ENCODE measurements at regions not wholly inside any gene's neighbourhood (a gene's known extent, or its start where the extent isn't known, plus 50 kb on each side); places are given as distances from the start of the nearest gene placed in this dataset.

GRCh38 chr4:31545330-31545729, 825.2 kb downstream of the PCDH7 start:
- Histone ChIP-seq H3K4me1 (ENCODE audit: control insufficient read depth, extremely low read depth, insufficient read depth, low read length) (no peaks in the 10 kb centered on the region), H3K9ac (ENCODE audit: insufficient read depth, low read length) (no peak overlapping the region), H2AFZ (ENCODE audit: low read length) (no peak overlapping the region), H3K4me2 (ENCODE audit: extremely low read depth, insufficient read depth, low read length) (no peak overlapping the region), H3K79me2 (ENCODE audit: control insufficient read depth, insufficient read depth, low read length) (no peaks in the 10 kb centered on the region), H3K9me3 (ENCODE audit: control insufficient read depth, insufficient read depth, low read depth, low read length) (no peaks in the 10 kb centered on the region), H3K27me3 (ENCODE audit: control insufficient read depth, insufficient read depth, low read length) (no peaks in the 10 kb centered on the region), H3K27ac (ENCODE audit: insufficient read depth, low read length) (no peak overlapping the region), H3K36me3 (ENCODE audit: control insufficient read depth, insufficient read depth, low read length) (no peaks in the 10 kb centered on the region), H3K4me3 (replicated peaks in 1 of 4; ENCODE audit: control extremely low read depth in 1 of 4, insufficient read depth in 1 of 4, low read depth in 3 of 4, low read length in 4 of 4) (no peak overlapping the region), H4K20me1 (ENCODE audit: control insufficient read depth, extremely low read depth, insufficient read depth, low read length) (no peaks in the 10 kb centered on the region)
- no peak for TF ChIP-seq EZH2 (IDR thresholded peaks at IDR 0.05; ENCODE audit: low read length, missing control alignments)
- no peak for TF ChIP-seq CTCF (conservative IDR thresholded peaks at IDR 0.05 in 1 of 2, IDR thresholded peaks at IDR 0.05 in 1 of 2; ENCODE audit: low read depth in 1 of 2, low read length in 2 of 2)
- no peak for DNase-seq (ENCODE audit: low read depth in 2 of 2)

- Histone ChIP-seq H3K9me3 (ENCODE audit: control insufficient read depth, insufficient read depth, low read depth, low read length) (no peaks in the 10 kb centered on the region), H3K79me2 (ENCODE audit: control insufficient read depth, insufficient read depth, low read length) (no peaks in the 10 kb centered on the region), H3K4me2 (ENCODE audit: extremely low read depth, insufficient read depth, low read length) (no peak overlapping the region), H3K36me3 (ENCODE audit: control insufficient read depth, insufficient read depth, low read length) (no peaks in the 10 kb centered on the region), H4K20me1 (ENCODE audit: control insufficient read depth, extremely low read depth, insufficient read depth, low read length) (no peaks in the 10 kb centered on the region), H3K4me3 (replicated peaks in 1 of 4; ENCODE audit: control extremely low read depth in 1 of 4, insufficient read depth in 1 of 4, low read depth in 3 of 4, low read length in 4 of 4) (no peak overlapping the region), H3K4me1 (ENCODE audit: control insufficient read depth, extremely low read depth, insufficient read depth, low read length) (no peaks in the 10 kb centered on the region), H3K27me3 (ENCODE audit: control insufficient read depth, insufficient read depth, low read length) (no peaks in the 10 kb centered on the region), H2AFZ (ENCODE audit: low read length) (no peak overlapping the region), H3K27ac (ENCODE audit: insufficient read depth, low read length) (no peak overlapping the region), H3K9ac (ENCODE audit: insufficient read depth, low read length) (no peak overlapping the region)
- TF ChIP-seq EZH2 (IDR thresholded peaks at IDR 0.05; ENCODE audit: low read length, missing control alignments) = no peak
- no peak for TF ChIP-seq CTCF (conservative IDR thresholded peaks at IDR 0.05 in 1 of 2, IDR thresholded peaks at IDR 0.05 in 1 of 2; ENCODE audit: low read depth in 1 of 2, low read length in 2 of 2)
- no peak for DNase-seq (ENCODE audit: low read depth in 2 of 2)
Observed at GRCh38 chr4:31545755-31546154, 825.6 kb downstream of the PCDH7 start.

- H3K9ac ChIP-seq (ENCODE audit: insufficient read depth, low read length) = no peak overlapping the region
- no peak overlapping the region for H2AFZ ChIP-seq (ENCODE audit: low read length)
- TF ChIP-seq EZH2 (IDR thresholded peaks at IDR 0.05; ENCODE audit: low read length, missing control alignments) (no peak), CTCF (conservative IDR thresholded peaks at IDR 0.05 in 1 of 2, IDR thresholded peaks at IDR 0.05 in 1 of 2; ENCODE audit: low read depth in 1 of 2, low read length in 2 of 2) (no peak)
- DNase-seq (ENCODE audit: low read depth in 2 of 2) = peak in 1 of 2 donors; percentile 9
- H3K9me3 ChIP-seq (ENCODE audit: control insufficient read depth, insufficient read depth, low read depth, low read length) = no peaks in the 10 kb centered on the region
- H3K4me2 ChIP-seq (ENCODE audit: extremely low read depth, insufficient read depth, low read length) = no peak overlapping the region
- H3K4me1 ChIP-seq (ENCODE audit: control insufficient read depth, extremely low read depth, insufficient read depth, low read length) = no peaks in the 10 kb centered on the region
- no peaks in the 10 kb centered on the region for H4K20me1 ChIP-seq (ENCODE audit: control insufficient read depth, extremely low read depth, insufficient read depth, low read length)
- no peaks in the 10 kb centered on the region for H3K79me2 ChIP-seq (ENCODE audit: control insufficient read depth, insufficient read depth, low read length)
- H3K27ac ChIP-seq (ENCODE audit: insufficient read depth, low read length) = no peak overlapping the region
- no peaks in the 10 kb centered on the region for H3K36me3 ChIP-seq (ENCODE audit: control insufficient read depth, insufficient read depth, low read length)
- no peaks in the 10 kb centered on the region for H3K27me3 ChIP-seq (ENCODE audit: control insufficient read depth, insufficient read depth, low read length)
- H3K4me3 ChIP-seq (replicated peaks in 1 of 4; ENCODE audit: control extremely low read depth in 1 of 4, insufficient read depth in 1 of 4, low read depth in 3 of 4, low read length in 4 of 4) = no peak overlapping the region
Observed at GRCh38 chr4:31548021-31548420, 827.9 kb downstream of the PCDH7 start.

All from fibroblast of lung (primary cell).